GM13976 (cell line): ENCODE measurements at regions not wholly inside any gene's neighbourhood (a gene's known extent, or its start where the extent isn't known, plus 50 kb on each side); places are given as distances from the start of the nearest gene placed in this dataset.

ENCODE experiments used
- DNase-seq: peaks from one replicate; pipeline ENCODE4 v3.0.0; 2012; ENCODE audit warnings: low spot score
- in situ Hi-C: fragments of 300-500 bp; cut with MboI; formaldehyde crosslinking; loops from one replicate; pipeline ENCODE4 v1.12.0; 2022; ENCODE audit warnings: low sequenced_read_pairs, mixed read lengths, inconsistent platforms; ENCODE audit not compliant: unreplicated experiment
- TF ChIP-seq, protein P1 (sequence below): IDR thresholded peaks from 2 replicates; pipeline ENCODE4 v1.5.1; 2012; ENCODE audit warnings: borderline replicate concordance, mild to moderate bottlenecking; ENCODE audit not compliant: insufficient read depth; ENCODE audit errors: extremely low read depth, missing control alignments, control extremely low read depth

DNA sequence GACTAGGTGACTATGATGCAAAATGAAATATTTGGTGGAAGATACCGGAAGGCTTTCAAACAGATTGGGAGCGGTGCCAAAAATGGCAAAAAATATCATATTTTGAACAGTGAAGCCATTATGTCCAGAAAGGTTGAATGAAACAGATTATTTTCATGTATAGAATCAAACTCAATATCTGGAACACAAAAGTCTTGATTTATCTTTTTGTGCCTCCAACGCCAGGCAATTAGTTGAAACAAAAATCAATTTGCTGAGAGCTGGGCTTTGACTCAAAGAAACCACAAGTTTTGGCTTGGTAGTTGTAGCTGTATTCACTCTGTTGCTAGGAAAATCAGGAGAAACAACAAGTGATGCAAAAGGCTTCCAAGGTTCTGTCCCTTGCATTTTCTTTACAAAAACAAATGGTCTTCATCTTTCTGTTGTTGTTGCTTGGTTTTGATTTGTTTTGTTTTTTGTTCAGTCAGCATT lies 421.7 kb upstream of the TYRP1 start:
- DNase-seq, result no peak
- in situ Hi-C loops, result no loop called here
- TF ChIP-seq, protein P1, sequence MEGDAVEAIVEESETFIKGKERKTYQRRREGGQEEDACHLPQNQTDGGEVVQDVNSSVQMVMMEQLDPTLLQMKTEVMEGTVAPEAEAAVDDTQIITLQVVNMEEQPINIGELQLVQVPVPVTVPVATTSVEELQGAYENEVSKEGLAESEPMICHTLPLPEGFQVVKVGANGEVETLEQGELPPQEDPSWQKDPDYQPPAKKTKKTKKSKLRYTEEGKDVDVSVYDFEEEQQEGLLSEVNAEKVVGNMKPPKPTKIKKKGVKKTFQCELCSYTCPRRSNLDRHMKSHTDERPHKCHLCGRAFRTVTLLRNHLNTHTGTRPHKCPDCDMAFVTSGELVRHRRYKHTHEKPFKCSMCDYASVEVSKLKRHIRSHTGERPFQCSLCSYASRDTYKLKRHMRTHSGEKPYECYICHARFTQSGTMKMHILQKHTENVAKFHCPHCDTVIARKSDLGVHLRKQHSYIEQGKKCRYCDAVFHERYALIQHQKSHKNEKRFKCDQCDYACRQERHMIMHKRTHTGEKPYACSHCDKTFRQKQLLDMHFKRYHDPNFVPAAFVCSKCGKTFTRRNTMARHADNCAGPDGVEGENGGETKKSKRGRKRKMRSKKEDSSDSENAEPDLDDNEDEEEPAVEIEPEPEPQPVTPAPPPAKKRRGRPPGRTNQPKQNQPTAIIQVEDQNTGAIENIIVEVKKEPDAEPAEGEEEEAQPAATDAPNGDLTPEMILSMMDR, result no peak

DNA sequence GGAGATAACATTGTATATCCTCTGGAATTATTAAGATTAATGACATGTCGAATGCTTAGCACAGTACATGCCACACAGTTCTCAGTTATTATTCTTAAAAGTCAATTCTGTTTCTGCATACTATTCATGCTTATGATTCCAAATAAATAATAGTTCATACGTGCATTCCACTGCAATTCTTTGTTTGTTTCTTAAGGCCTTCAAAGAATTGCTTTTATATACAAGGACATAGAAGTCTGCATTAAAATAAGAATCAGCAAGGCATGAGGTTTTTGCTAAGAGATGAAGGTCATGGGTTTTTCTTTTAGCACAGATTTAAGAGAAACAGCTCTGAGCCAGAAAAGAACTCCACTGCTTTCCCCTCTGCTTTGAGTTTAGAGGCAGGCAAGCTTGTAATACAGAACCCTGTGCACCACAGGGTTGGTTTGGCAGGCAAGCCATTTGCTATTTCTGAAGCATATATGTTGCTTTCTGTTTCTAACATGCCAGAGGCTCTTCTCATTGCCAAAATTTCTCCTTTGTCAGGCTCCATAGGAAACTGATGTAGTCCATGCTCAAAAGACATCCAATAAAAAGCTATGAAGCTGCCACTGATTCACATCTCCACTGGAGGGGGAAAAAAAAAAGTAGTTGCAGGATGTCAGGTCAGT lies 420.6 kb upstream of the TYRP1 start:
- DNase-seq, result no peak
- in situ Hi-C loops, result no loop called here
- TF ChIP-seq, protein P1, result no peak

DNA sequence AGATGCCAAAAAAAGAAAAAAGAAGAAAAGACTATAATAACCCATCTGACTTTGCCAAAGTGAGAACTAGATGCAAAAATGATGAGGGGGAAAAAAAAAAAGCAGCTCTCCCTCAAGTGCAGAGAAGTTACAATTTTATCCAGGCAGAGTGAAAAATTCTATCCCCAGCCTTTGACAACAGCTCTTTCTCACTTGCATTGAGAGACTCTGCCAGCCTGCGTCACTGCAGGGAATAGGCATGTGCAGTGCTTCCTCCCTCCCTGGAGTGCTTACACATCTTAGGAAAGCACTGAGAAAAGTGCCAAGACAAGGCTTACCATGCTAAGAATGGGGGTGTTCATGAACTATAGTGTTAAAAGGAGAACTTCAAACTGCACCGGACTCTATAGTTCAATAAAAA lies 418.6 kb upstream of the TYRP1 start:
- no peak for DNase-seq
- TF ChIP-seq, protein P1, result no peak
- in situ Hi-C loops, result no loop called here

DNA sequence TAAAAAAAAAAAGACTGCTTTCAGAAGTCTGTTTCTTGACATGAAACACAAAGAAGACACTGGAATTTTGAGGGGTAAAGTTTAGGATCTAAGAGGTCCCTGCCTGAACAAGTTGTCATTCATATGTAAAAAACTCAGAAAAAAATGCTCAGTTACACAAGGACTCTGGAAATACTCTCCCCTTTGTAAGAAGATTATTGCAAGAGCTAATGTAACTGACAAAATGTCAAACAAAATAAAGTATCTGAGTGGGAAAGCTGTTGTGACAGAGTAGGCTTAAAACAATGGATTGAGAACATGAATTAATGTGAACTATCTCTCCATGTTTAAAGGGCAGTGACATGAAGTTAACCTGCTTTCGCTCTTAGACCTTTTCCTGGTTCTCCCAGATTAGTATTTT lies 416.7 kb upstream of the TYRP1 start:
- DNase-seq, result no peak
- TF ChIP-seq, protein P1, result no peak
- in situ Hi-C loops, result no loop called here

GRCh38 chr9:12289711-12290110 lies 403.5 kb upstream of the TYRP1 start:
- DNase-seq, result no peak
- in situ Hi-C loops, result no loop called here
- TF ChIP-seq, protein P1, result no peak

DNA sequence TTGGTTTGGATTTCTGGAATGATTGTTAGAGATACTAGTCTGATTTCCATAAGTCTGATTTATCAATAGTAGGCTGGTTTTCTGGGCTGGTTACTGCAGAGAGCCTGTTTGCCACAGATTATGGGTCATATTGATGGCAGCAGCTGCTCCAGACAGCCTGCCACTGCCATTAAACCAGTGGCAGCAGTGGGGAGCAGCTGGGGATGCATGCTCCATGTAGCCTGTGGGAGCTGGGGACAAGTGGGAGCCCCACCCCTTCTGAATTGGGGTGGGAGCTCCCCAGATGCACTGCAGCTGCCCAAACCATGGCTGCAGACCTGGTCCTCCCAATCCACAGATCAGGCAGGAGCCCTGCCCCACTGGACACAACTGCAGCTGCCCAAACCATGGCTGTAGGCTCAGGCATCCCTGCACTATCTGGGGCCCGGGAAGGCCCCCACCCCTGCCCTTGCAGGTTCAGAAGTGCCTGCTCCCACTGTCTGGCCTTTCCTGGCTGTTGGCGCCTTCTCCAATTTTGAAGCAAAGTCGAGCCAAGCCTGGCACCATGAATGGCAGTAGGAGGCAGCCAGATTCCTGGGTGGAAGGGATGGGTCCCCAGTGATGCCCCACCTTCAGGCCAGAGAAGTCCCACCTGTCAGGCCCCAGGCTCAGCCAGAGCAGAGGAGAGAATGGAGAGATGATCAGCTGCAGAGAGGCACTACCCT lies 402.9 kb upstream of the TYRP1 start:
- TF ChIP-seq, protein P1, result no peak
- no peak for DNase-seq
- in situ Hi-C loops, result no loop called here
